Gastroesophageal sphincter (tissue), 3 donors: ENCODE measurements at regions not wholly inside any gene's neighbourhood (a gene's known extent, or its start where the extent isn't known, plus 50 kb on each side); places are given as distances from the start of the nearest gene placed in this dataset.

Source experiments
- CTCF ChIP-seq, 4 experiments: fragments of 200-600 bp in 2 of 4; fragments of 450-650 bp in 2 of 4; sonication (generic) in 1 of 4; IDR thresholded peaks; one replicate each; pipeline ENCODE4 v1.5.1; 2017 to 2019; ENCODE audit warnings: antibody characterized with exemption in 4 of 4, mild to moderate bottlenecking in 2 of 4, moderate library complexity in 2 of 4
- EP300 ChIP-seq: sonication (generic); formaldehyde crosslinking; IDR thresholded peaks from one replicate; pipeline ENCODE4 v1.6.1; 2017; ENCODE audit warnings: antibody characterized with exemption, mild to moderate bottlenecking
- POLR2A ChIP-seq, 2 donors: fragments of 450-650 bp; IDR thresholded peaks; one replicate each; pipeline ENCODE4 v1.6.1; 2017; ENCODE audit warnings: antibody characterized with exemption in 2 of 2, mild to moderate bottlenecking in 2 of 2, moderate library complexity in 1 of 2
- POLR2AphosphoS5 ChIP-seq: sonication (generic); formaldehyde crosslinking; IDR thresholded peaks from one replicate; pipeline ENCODE4 v1.6.1; 2017; ENCODE audit warnings: antibody characterized with exemption

GRCh38 chr14:83197271-83197670 lies 1663.6 kb upstream of the SEL1L start:
- TF ChIP-seq POLR2AphosphoS5 = no peak
- no peak for TF ChIP-seq POLR2A (IDR thresholded peaks at IDR 0.05)
- no peak for TF ChIP-seq CTCF (IDR thresholded peaks at IDR 0.05)
- no peak for TF ChIP-seq EP300
